Prostate gland (tissue), 2 donors: ENCODE measurements at regions not wholly inside any gene's neighbourhood (a gene's known extent, or its start where the extent isn't known, plus 50 kb on each side); places are given as distances from the start of the nearest gene placed in this dataset.

Experiments used
- DNase-seq: peaks from one replicate; pipeline ENCODE4 v3.0.0-alpha.2; 2019; ENCODE audit warnings: low spot score
- H3K27ac ChIP-seq, 2 donors: fragments of 200-600 bp; sonication (generic); 2 replicates each; pipeline ENCODE4 v1.5.1; 2017 to 2019
- H3K27me3 ChIP-seq: fragments of 200-600 bp; sonication (generic); replicated peaks from 2 replicates; pipeline ENCODE4 v1.5.1; 2019; ENCODE audit not compliant: insufficient read depth
- H3K36me3 ChIP-seq, 2 donors: fragments of 200-600 bp; sonication (generic); 1 replicate in 1 of 2; 2 replicates in 1 of 2; pipeline versions ENCODE4 v1.5.1 to v1.8.1; 2017 to 2019
- H3K4me1 ChIP-seq: fragments of 200-600 bp; sonication (generic); replicated peaks from 2 replicates; pipeline ENCODE4 v1.5.1; 2019
- H3K4me3 ChIP-seq, 2 donors: fragments of 200-600 bp; sonication (generic); 2 replicates each; pipeline ENCODE4 v1.5.1; 2017 to 2019
- H3K9me3 ChIP-seq: fragments of 200-600 bp; sonication (generic); 2 replicates; pipeline ENCODE4 v1.5.1; 2017
- CTCF ChIP-seq, 4 experiments: fragments of 200-600 bp in 2 of 4; fragments of 450-650 bp in 2 of 4; sonication (generic) in 2 of 4; IDR thresholded peaks; 1 replicate in 3 of 4; 2 replicates in 1 of 4; pipeline ENCODE4 v1.5.1; 2016 to 2019; ENCODE audit warnings: antibody characterized with exemption in 4 of 4, mild to moderate bottlenecking in 2 of 4, moderate library complexity in 2 of 4
- POLR2A ChIP-seq: fragments of 450-650 bp; IDR thresholded peaks from one replicate; pipeline ENCODE4 v1.6.1; 2016; ENCODE audit warnings: antibody characterized with exemption, mild to moderate bottlenecking
- POLR2AphosphoS5 ChIP-seq: sonication (generic); formaldehyde crosslinking; IDR thresholded peaks from one replicate; pipeline ENCODE4 v1.6.1; 2017; ENCODE audit warnings: antibody characterized with exemption
- WGBS: methylation state at CpG from one replicate; pipeline ENCODE4 v1.1.5; 2018; 5-methylcytosine and 5-hydroxymethylcytosine counted together
- intact Hi-C: fragments of 100-400 bp; cut with DNase I; formaldehyde crosslinking; loops from one replicate; pipeline ENCODE4 v1.14.2; 2022

DNA sequence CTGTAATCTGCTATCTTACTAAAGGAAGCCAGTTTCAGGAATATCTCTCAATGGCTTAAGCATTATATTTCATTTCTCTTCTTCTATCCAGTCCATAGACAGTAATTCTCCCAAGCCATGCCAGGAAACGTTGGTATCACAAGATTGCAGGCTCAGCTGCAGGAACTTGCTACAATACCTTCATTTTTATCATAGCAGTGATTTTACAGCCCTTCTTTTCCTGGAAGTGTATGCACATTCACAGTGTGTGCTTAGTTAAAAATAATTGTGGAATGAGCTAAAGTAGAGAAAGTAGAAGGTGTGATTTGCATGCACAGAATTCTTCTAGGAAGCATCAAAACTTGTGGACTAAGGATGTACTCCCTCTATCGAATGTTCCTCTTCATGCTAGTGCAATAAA lies 647.2 kb upstream of the PTBP2 start:
- Histone ChIP-seq H3K4me1 (no peaks in the 10 kb centered on the region), H3K27me3 (no peaks in the 10 kb centered on the region), H3K27ac (no peak overlapping the region), H3K4me3 (no peak overlapping the region), H3K36me3 (no peaks in the 10 kb centered on the region), H3K9me3 (no peaks in the 10 kb centered on the region)
- TF ChIP-seq CTCF (IDR thresholded peaks at IDR 0.05): no peak
- no peak for TF ChIP-seq POLR2A
- no peak for TF ChIP-seq POLR2AphosphoS5
- DNase-seq: no peak
- intact Hi-C loops: no loop called here
- 23% methylated on average over 2 of the region's 2 CpGs for WGBS

- Histone ChIP-seq H3K4me3 (no peak overlapping the region), H3K27me3 (no peaks in the 10 kb centered on the region), H3K4me1 (no peaks in the 10 kb centered on the region), H3K27ac (no peak overlapping the region), H3K36me3 (no peaks in the 10 kb centered on the region), H3K9me3 (no peaks in the 10 kb centered on the region)
- TF ChIP-seq POLR2A (no peak), POLR2AphosphoS5 (no peak), CTCF (IDR thresholded peaks at IDR 0.05) (no peak)
- intact Hi-C loops: no loop called here
- DNase-seq: no peak
- WGBS: 37% methylated on average over 5 of the region's 5 CpGs
Observed at GRCh38 chr1:96074876-96075577, 646.6 kb upstream of the PTBP2 start.

DNA sequence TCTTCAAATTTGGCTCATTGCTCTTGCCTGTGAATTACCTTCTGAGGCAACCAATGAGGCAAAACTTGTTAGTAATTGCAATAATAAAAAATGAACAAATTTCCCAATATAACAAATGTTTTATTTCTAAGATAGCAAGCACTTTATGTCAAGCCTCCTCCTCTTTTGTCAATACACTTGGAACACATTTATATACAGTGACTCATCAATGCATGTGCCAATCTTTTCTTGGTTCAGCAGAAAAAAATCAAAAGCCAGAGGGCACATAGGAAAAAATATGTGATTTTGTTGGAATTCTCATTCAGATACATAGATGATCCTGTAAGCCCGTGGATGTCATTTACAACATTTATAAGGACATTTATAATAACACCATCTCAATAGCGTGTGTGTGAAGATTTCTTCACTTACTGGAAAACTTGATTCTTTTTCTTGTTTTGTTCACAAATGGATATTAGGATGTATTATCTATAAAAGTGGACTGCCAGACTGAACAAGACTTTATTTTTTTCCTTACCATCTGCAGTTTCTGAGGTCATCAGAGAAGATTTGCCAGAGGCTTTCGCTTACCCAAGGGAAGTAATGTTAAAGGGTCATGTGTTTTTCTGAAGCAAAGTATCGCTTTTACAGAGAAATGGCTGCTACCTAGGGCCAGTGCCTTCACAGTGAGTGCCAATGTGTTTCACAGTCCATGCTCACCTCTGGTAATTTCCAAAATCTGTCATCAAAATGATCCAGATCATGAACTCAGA lies 645.7 kb upstream of the PTBP2 start:
- no peaks in the 10 kb centered on the region for H3K27me3 ChIP-seq
- no peak overlapping the region for H3K27ac ChIP-seq
- no peaks in the 10 kb centered on the region for H3K9me3 ChIP-seq
- H3K36me3 ChIP-seq: no peaks in the 10 kb centered on the region
- H3K4me1 ChIP-seq: no peaks in the 10 kb centered on the region
- intact Hi-C loops: no loop called here
- TF ChIP-seq POLR2AphosphoS5: no peak
- TF ChIP-seq POLR2A: no peak
- TF ChIP-seq CTCF (IDR thresholded peaks at IDR 0.05): no peak
- H3K4me3 ChIP-seq: no peak overlapping the region
- no peak for DNase-seq
- WGBS: 62% methylated on average over 4 of the region's 4 CpGs

DNA sequence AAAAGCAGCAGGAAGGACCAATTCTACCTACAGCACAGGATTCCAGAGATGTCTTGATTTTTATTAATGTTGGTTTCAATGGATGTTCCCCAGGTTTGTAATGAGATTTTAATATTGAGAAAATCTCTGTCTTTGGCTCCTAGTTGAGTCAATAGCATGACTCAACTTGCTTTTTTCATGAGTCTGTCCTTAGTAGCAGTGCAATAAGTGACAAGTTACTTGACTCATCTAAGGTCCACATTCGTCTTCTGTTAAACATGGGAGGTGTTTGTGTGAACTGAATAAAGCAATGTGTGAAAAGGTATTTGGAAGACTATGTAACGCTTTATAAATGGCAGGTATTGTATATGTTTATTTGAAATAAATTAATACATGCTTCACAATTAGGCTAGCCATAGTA lies 645.0 kb upstream of the PTBP2 start:
- Histone ChIP-seq H3K9me3 (no peaks in the 10 kb centered on the region), H3K4me3 (no peak overlapping the region), H3K27ac (no peak overlapping the region), H3K27me3 (no peaks in the 10 kb centered on the region), H3K36me3 (no peaks in the 10 kb centered on the region), H3K4me1 (no peaks in the 10 kb centered on the region)
- TF ChIP-seq POLR2A: no peak
- no peak for TF ChIP-seq POLR2AphosphoS5
- TF ChIP-seq CTCF (IDR thresholded peaks at IDR 0.05): no peak
- intact Hi-C loops: no loop called here
- no peak for DNase-seq
- WGBS: 78% methylated on average over 2 of the region's 2 CpGs

DNA sequence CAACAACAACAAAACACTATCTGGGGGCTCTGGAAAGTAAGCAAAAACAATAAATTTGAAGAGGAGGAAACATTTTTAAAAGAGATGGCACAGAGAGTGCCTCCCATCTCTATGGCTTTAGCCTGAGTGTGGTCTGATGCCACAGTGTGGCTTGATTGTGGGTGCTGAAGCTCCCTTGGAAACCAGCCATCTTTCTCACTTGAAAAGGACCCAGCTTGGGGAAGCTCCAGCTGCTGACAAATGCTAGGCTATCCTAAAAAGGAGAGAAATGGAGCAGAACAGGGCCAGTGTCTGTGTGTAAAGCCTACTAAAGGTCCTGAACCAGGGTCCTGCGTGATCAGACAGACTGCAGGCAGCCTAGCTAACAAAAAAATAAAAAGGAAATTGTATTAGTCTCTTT lies 642.0 kb upstream of the PTBP2 start:
- no peaks in the 10 kb centered on the region for H3K4me1 ChIP-seq
- H3K9me3 ChIP-seq: no peaks in the 10 kb centered on the region
- 75% methylated on average over 1 of the region's 1 CpG for WGBS
- no peaks in the 10 kb centered on the region for H3K27me3 ChIP-seq
- TF ChIP-seq POLR2AphosphoS5 (no peak), CTCF (IDR thresholded peaks at IDR 0.05) (no peak), POLR2A (no peak)
- intact Hi-C loops: no loop called here
- no peak for DNase-seq
- H3K27ac ChIP-seq: no peak overlapping the region
- H3K4me3 ChIP-seq: no peak overlapping the region
- no peaks in the 10 kb centered on the region for H3K36me3 ChIP-seq
